Stomach (tissue), 4 donors: ENCODE measurements at regions not wholly inside any gene's neighbourhood (a gene's known extent, or its start where the extent isn't known, plus 50 kb on each side); places are given as distances from the start of the nearest gene placed in this dataset.

ENCODE experiments used
- CTCF ChIP-seq, 7 experiments: fragments of 450-650 bp in 4 of 7; fragments of 200-600 bp in 3 of 7; sonication (generic) in 3 of 7; IDR thresholded peaks; one replicate each; pipeline ENCODE4 v1.5.1; 2016 to 2019; ENCODE audit warnings: antibody characterized with exemption in 7 of 7, control low read depth in 2 of 7, mild to moderate bottlenecking in 1 of 7
- POLR2AphosphoS5 ChIP-seq, 3 donors: sonication (generic); formaldehyde crosslinking; IDR thresholded peaks; one replicate each; pipeline ENCODE4 v1.6.1; 2016; ENCODE audit warnings: antibody characterized with exemption in 3 of 3

- TF ChIP-seq CTCF (IDR thresholded peaks at IDR 0.05): no peak
- no peak for TF ChIP-seq POLR2AphosphoS5 (IDR thresholded peaks at IDR 0.05)
These were observed 271.7 kb upstream of the CHD6 start for GRCh38 chr20:41889844-41890224.
